ENCODE measurements at regions not wholly inside any gene's neighbourhood (a gene's known extent, or its start where the extent isn't known, plus 50 kb on each side); places are given as distances from the start of the nearest gene placed in this dataset.

DNA sequence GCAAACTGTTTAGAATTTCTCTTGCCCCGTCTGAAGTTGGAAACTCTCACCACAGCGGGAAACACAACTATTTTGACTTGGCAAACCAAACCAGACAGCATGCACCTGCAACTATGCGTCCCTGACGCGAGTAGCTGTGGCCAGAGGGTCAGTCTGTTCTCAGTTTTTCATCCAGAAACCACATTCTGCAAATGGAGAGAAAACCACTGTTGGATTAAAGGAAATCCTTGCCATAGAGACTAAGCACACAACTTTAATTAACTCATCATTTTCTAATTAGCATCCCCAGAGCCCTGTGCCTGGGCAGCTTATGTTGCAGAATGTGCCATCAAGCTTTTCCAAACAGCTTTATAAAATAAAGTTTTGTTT lies 415.7 kb upstream of the TCF4 start:
- ChIA-PET CTCF (ENCODE audit: low intra/inter-chr PET ratio) (no interaction called here), POLR2A (no interaction called here)
- Histone ChIP-seq H2AFZ (ENCODE audit: low read depth, low read length) (no peak overlapping the region), H4K20me1 (replicated peaks; ENCODE audit: control insufficient read depth, insufficient read depth, low read length) (no peaks in the 10 kb centered on the region), H3K9me1 (ENCODE audit: control insufficient read depth, insufficient read depth, low read length) (no peaks in the 10 kb centered on the region), H3K36me3 (ENCODE audit: control insufficient read depth, insufficient read depth, low read length) (no peaks in the 10 kb centered on the region), H3K27me3 (ENCODE audit: control insufficient read depth in 2 of 2, insufficient read depth in 2 of 2, low read length in 2 of 2) (no peaks in the 10 kb centered on the region), H3K4me2 (ENCODE audit: insufficient read depth, low read length) (no peak overlapping the region), H3K4me3 (no peak overlapping the region), H3K79me2 (ENCODE audit: control insufficient read depth, insufficient read depth, low read length) (no peaks in the 10 kb centered on the region), H3K9me3 (replicated peaks; ENCODE audit: control insufficient read depth, insufficient read depth, low read depth, low read length) (no peaks in the 10 kb centered on the region), H3K27ac (ENCODE audit: extremely low read depth, low read depth, low read length) (no peak overlapping the region), H3K9ac (ENCODE audit: insufficient read depth in 1 of 2, low read depth in 2 of 2, low read length in 2 of 2) (no peak overlapping the region), H3K4me1 (replicated peaks in 1 of 2; ENCODE audit: control insufficient read depth in 2 of 2, insufficient read depth in 2 of 2, low read length in 2 of 2) (no peaks in the 10 kb centered on the region)
- intact Hi-C loops (cut with micrococcal nuclease) (no loop called here), in situ Hi-C loops (cut with MboI) (no loop called here)
- ATAC-seq (no peak), FAIRE-seq (no peak), DNase-seq (ENCODE audit: extremely low read depth in 1 of 4, low spot score in 3 of 4) (no peak)
- no TSS peak for BruUV-seq (replicated peaks)
- TF ChIP-seq ZNF324 (CRISPR knock-in tag; IDR thresholded peaks at IDR 0.05): no peak
- TF ChIP-seq, protein P1, sequence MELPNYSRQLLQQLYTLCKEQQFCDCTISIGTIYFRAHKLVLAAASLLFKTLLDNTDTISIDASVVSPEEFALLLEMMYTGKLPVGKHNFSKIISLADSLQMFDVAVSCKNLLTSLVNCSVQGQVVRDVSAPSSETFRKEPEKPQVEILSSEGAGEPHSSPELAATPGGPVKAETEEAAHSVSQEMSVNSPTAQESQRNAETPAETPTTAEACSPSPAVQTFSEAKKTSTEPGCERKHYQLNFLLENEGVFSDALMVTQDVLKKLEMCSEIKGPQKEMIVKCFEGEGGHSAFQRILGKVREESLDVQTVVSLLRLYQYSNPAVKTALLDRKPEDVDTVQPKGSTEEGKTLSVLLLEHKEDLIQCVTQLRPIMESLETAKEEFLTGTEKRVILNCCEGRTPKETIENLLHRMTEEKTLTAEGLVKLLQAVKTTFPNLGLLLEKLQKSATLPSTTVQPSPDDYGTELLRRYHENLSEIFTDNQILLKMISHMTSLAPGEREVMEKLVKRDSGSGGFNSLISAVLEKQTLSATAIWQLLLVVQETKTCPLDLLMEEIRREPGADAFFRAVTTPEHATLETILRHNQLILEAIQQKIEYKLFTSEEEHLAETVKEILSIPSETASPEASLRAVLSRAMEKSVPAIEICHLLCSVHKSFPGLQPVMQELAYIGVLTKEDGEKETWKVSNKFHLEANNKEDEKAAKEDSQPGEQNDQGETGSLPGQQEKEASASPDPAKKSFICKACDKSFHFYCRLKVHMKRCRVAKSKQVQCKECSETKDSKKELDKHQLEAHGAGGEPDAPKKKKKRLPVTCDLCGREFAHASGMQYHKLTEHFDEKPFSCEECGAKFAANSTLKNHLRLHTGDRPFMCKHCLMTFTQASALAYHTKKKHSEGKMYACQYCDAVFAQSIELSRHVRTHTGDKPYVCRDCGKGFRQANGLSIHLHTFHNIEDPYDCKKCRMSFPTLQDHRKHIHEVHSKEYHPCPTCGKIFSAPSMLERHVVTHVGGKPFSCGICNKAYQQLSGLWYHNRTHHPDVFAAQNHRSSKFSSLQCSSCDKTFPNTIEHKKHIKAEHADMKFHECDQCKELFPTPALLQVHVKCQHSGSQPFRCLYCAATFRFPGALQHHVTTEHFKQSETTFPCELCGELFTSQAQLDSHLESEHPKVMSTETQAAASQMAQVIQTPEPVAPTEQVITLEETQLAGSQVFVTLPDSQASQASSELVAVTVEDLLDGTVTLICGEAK (IDR thresholded peaks at IDR 0.05): no peak
- TF ChIP-seq, protein P1 (CRISPR knock-in tag; IDR thresholded peaks at IDR 0.05): no peak
- no peak for TF ChIP-seq SRSF3 (IDR thresholded peaks at IDR 0.05; ENCODE audit: insufficient read depth, low read length)
- WGBS (ENCODE audit: insufficient coverage, low coverage, missing lambda C conversion rate): 23% methylated on average over 5 of the region's 5 CpGs
